ENCODE measurements at regions not wholly inside any gene's neighbourhood (a gene's known extent, or its start where the extent isn't known, plus 50 kb on each side); places are given as distances from the start of the nearest gene placed in this dataset.

DNA sequence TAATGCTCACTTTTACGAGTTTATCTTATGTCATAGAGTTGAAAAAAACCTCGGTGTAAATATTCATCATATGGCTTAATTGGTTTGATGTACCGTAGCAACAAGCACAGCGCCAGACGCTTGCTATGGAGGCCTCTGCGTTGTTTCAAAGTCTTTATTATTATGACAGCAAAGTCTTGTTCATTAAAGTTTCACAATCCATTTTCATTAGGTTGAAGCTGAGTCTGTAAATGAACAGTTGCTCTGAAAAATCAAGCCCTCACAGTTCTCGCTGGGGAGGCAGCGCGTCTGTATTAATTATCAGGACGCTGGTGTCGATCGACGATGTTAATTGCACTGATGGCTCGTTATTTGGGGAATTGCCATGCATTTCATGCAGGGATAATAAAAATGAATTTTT is 185.6 kb downstream of the INSC start:
- Mint-ChIP-seq H3K27me3 (ENCODE audit: low read depth) (peaks cover 9% of the 10 kb centered on the region), H3K27ac (no peak overlapping the region), H3K4me1 (ENCODE audit: low read depth) (no peaks in the 10 kb centered on the region), H3K36me3 (ENCODE audit: low read depth) (no peaks in the 10 kb centered on the region), H3K9me3 (no peaks in the 10 kb centered on the region), H3K4me3 (no peak overlapping the region)
- no peak for DNase-seq
- CTCF ChIA-PET: no interaction called here
- intact Hi-C loops (cut with micrococcal nuclease): no loop called here

DNA sequence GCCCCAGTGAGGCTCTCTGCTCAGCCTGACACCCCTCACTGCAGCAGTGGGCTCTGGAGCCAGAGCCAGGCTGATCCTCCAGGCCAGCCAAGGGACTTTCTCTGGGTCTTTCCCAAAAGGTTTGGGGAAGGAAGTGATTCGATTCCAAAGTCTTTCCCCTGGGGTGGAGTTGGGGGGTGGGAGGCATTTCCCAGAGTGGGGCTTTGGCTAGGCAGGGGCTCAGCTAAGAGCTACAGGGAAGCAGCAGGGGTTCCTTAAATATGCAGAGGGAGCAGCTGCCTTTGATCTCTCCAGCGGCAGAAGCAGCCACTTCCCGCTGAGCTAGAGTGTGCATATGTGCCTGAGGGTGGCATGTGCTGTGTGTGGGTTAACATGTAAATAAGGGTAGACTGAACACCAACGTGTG is 192.9 kb downstream of the INSC start:
- Mint-ChIP-seq H3K4me1 (ENCODE audit: low read depth) (no peaks in the 10 kb centered on the region), H3K27me3 (ENCODE audit: low read depth) (peaks cover 3% of the 10 kb centered on the region), H3K9me3 (no peaks in the 10 kb centered on the region), H3K36me3 (ENCODE audit: low read depth) (no peaks in the 10 kb centered on the region), H3K4me3 (no peak overlapping the region), H3K27ac (no peak overlapping the region)
- intact Hi-C loops (cut with micrococcal nuclease): no loop called here
- CTCF ChIA-PET: no interaction called here
- no peak for DNase-seq

DNA sequence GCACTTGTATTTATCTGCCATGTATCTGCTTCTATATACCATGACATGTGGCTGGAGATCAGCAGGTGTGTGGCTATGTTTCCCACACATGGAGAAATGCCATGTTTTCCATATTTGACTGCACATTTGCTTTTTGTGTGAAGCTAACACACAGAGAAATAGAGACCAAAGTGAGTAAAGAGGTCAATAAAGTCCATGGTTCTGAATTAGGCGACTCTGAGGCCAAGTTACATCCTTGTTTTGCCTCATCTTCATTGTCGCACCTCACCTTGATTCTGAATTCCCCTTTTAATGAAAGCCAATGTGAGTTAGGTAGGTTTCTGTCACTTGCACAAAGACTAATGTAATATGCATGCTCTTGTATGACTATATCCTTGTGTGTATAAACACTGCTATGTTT is 194.1 kb downstream of the INSC start:
- H3K36me3 Mint-ChIP-seq (ENCODE audit: low read depth): no peaks in the 10 kb centered on the region
- no peaks in the 10 kb centered on the region for H3K9me3 Mint-ChIP-seq
- H3K27ac Mint-ChIP-seq: no peak overlapping the region
- no peak overlapping the region for H3K4me3 Mint-ChIP-seq
- H3K27me3 Mint-ChIP-seq (ENCODE audit: low read depth): peaks cover 2% of the 10 kb centered on the region
- intact Hi-C loops (cut with micrococcal nuclease): no loop called here
- DNase-seq: no peak
- no peaks in the 10 kb centered on the region for H3K4me1 Mint-ChIP-seq (ENCODE audit: low read depth)
- CTCF ChIA-PET: interaction anchor here (0.5 kb wide), 1 partner anchor 15 kb away, joined by 5 read pairs; no protein-coding TSS in a partner anchor

DNA sequence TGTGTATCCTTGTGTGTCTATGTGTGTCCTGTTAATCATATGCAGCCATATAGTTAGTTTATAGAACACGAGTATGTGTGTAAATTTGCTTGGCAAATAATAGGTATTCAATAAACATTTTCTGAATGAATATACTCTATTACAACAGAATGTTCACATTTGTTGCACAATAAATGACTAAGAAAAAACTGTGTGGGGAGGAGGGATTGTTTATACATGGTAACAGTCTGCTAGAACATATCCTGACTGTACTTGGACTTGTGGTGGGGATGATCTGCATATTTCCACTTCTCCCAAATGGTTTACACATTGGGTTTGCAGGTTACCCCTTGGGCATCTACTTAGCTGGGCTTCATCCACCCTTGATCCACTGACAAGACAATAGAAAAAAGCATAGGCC is 194.6 kb downstream of the INSC start:
- H3K9me3 Mint-ChIP-seq: no peaks in the 10 kb centered on the region
- peaks cover 2% of the 10 kb centered on the region for H3K27me3 Mint-ChIP-seq (ENCODE audit: low read depth)
- CTCF ChIA-PET: interaction anchor here (0.5 to 0.6 kb wide), 2 partner anchors 15 to 24 kb away, joined by 3 to 5 read pairs; no protein-coding TSS in a partner anchor
- DNase-seq: no peak
- H3K4me3 Mint-ChIP-seq: no peak overlapping the region
- no peaks in the 10 kb centered on the region for H3K4me1 Mint-ChIP-seq (ENCODE audit: low read depth)
- no peaks in the 10 kb centered on the region for H3K36me3 Mint-ChIP-seq (ENCODE audit: low read depth)
- intact Hi-C loops (cut with micrococcal nuclease): no loop called here
- no peak overlapping the region for H3K27ac Mint-ChIP-seq

DNA sequence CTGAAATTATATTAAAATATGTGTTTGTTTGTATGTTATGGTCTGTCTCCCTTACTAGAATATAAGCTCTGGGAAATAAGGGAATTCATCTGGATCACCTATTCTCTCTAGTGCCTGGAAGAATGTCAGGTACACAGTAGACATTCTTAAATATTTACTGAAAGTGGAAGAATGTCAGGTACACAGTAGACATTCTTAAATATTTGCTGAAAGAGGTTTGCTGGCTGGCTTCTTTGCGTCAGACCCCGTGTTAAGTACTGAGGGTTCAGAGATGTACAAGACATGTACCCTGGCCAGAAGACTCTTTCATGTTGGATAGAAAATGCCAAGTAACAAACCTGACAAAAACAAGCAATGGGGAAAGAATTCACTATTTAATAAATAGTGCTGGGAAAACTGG is 199.1 kb downstream of the INSC start:
- H3K4me1 Mint-ChIP-seq (ENCODE audit: low read depth): no peaks in the 10 kb centered on the region
- no peak overlapping the region for H3K27ac Mint-ChIP-seq
- peaks cover 5% of the 10 kb centered on the region for H3K27me3 Mint-ChIP-seq (ENCODE audit: low read depth)
- intact Hi-C loops (cut with micrococcal nuclease): no loop called here
- no peaks in the 10 kb centered on the region for H3K36me3 Mint-ChIP-seq (ENCODE audit: low read depth)
- no peak overlapping the region for H3K4me3 Mint-ChIP-seq
- no peaks in the 10 kb centered on the region for H3K9me3 Mint-ChIP-seq
- no peak for DNase-seq
- CTCF ChIA-PET: no interaction called here

DNA sequence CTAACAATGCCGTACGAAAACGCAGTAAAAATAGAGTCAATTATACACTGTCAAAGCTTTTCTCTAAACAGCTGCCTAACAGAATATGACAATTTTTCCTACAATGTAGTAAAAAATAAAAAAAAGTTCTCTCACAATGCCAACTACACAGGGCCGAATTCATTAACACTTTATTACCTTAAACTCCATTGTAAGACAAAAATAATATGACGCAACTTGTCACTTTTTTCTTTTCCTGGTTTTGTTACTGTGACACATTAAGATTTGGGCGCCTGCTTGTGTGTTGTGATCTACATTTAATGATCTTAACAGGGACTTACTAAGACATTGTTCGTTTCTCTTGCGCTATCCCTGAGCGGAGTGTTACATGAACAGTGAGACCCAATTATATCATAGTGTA is 204.1 kb downstream of the INSC start:
- intact Hi-C loops (cut with micrococcal nuclease): no loop called here
- Mint-ChIP-seq H3K4me1 (ENCODE audit: low read depth) (no peaks in the 10 kb centered on the region), H3K9me3 (no peaks in the 10 kb centered on the region), H3K27me3 (ENCODE audit: low read depth) (peaks cover 3% of the 10 kb centered on the region), H3K4me3 (no peak overlapping the region), H3K27ac (no peak overlapping the region), H3K36me3 (ENCODE audit: low read depth) (no peaks in the 10 kb centered on the region)
- no peak for DNase-seq
- CTCF ChIA-PET: interaction anchor here (0.7 kb wide), 1 partner anchor 80 kb away, joined by 3 read pairs; no protein-coding TSS in a partner anchor

DNA sequence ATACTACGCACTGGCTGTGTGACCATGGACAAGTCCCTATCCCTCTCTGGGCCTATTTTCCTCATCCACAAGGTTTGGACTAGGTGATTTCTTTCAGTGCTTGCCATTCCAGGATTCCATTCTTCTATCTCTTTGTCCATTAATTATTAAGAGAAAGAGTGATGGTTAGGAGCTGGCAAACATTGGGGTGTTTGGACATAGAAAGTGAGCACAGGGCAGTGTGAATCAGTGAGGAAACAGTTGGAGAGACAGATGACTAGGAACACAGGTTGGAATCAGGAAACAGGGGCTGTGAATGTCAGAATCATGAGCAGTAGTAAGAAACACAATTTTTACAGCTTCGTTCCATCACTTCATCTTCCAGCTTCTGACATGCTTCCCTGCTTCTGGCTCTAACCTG is 211.8 kb downstream of the INSC start:
- Mint-ChIP-seq H3K4me1 (ENCODE audit: low read depth) (no peaks in the 10 kb centered on the region), H3K27me3 (ENCODE audit: low read depth) (peaks cover 3% of the 10 kb centered on the region), H3K4me3 (no peak overlapping the region), H3K36me3 (ENCODE audit: low read depth) (no peaks in the 10 kb centered on the region), H3K27ac (no peak overlapping the region), H3K9me3 (no peaks in the 10 kb centered on the region)
- CTCF ChIA-PET: no interaction called here
- intact Hi-C loops (cut with micrococcal nuclease): loop anchor here (5.0 kb wide), 1 partner anchor 1286 kb away; no protein-coding TSS in a partner anchor
- DNase-seq: no peak

DNA sequence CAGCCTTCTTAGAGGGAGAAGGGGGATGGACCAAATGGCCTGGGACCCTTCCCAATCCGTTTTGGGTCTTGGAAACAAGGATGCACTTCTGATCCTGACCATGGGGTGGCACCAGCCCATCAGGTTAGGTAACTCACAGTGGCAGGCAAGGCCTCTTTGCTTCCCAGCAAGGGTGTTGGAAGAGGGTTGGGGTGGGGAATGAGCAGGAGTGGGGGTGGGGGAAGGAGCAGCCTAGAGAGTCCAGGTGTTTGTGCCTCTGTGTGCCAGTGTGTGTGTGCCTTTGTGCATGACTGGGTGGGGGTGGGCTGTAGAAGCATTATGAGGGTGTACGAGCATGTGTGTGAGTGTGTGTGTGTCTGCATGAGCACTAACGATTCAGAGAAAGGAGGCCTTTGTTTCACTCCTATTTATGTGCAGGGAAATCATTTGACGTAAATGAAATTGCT is 213.1 kb downstream of the INSC start:
- no peak overlapping the region for H3K4me3 Mint-ChIP-seq

DNA sequence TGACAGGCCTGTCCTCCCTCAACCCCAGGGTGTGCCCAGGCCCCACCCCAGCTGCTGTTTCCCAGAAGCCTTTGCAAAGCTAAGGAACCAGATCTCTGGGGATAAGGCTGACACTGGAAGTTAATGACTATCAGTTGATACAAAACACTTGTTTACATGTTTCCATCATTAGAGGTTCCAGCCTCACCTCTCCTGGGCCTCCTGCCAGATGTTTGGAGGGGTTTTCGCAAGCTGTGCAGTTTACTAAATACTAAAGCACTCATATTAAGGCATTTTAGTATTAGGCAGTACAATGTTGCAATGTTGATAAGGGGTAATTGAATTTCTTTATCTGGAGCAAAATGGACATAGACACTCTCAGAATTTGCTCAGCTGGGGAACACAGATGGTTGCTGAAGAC is 218.7 kb downstream of the INSC start:
- Mint-ChIP-seq H3K9me3 (no peaks in the 10 kb centered on the region), H3K27ac (no peak overlapping the region), H3K4me3 (no peak overlapping the region), H3K36me3 (ENCODE audit: low read depth) (no peaks in the 10 kb centered on the region), H3K27me3 (ENCODE audit: low read depth) (peaks cover 7% of the 10 kb centered on the region), H3K4me1 (ENCODE audit: low read depth) (no peaks in the 10 kb centered on the region)
- CTCF ChIA-PET: no interaction called here
- intact Hi-C loops (cut with micrococcal nuclease): no loop called here
- DNase-seq: no peak

More for the DNA sequence above, 213.1 kb downstream of the INSC start:
- no peak overlapping the region for H3K27ac Mint-ChIP-seq
- H3K4me1 Mint-ChIP-seq (ENCODE audit: low read depth): no peaks in the 10 kb centered on the region
- intact Hi-C loops (cut with micrococcal nuclease): loop anchor here (5.0 kb wide), 1 partner anchor 1284 kb away; no protein-coding TSS in a partner anchor
- no peaks in the 10 kb centered on the region for H3K9me3 Mint-ChIP-seq
- DNase-seq: peak; percentile 21
- peaks cover 3% of the 10 kb centered on the region for H3K27me3 Mint-ChIP-seq (ENCODE audit: low read depth)
- CTCF ChIA-PET: interaction anchor here (0.9 kb wide), 1 partner anchor 34 kb away, joined by 3 read pairs; no protein-coding TSS in a partner anchor
- H3K36me3 Mint-ChIP-seq (ENCODE audit: low read depth): no peaks in the 10 kb centered on the region

DNA sequence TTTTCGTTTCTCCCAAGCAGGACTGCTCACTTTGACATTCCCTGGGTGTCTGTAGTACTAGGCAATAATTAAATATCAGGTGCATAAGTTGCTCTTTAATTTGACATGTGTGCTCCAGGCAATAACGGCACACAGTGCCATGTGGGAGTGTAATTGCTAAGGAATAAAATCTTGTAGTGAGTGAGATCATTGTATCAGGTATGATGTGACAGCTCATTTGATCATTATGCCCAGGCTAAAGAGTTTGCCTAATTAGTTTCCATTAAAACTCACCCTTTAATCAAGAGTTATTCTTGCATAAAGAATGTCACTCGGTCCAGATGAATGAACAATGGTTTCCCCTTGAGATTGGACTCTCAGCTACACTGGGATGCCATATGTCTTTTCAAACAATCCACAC is 220.0 kb downstream of the INSC start:
- Mint-ChIP-seq H3K4me1 (ENCODE audit: low read depth) (no peaks in the 10 kb centered on the region), H3K27me3 (ENCODE audit: low read depth) (peaks cover 8% of the 10 kb centered on the region), H3K9me3 (no peaks in the 10 kb centered on the region), H3K4me3 (no peak overlapping the region), H3K36me3 (ENCODE audit: low read depth) (no peaks in the 10 kb centered on the region), H3K27ac (no peak overlapping the region)
- intact Hi-C loops (cut with micrococcal nuclease): no loop called here
- no peak for DNase-seq
- CTCF ChIA-PET: interaction anchor here (0.7 kb wide), 1 partner anchor 56 kb away, joined by 3 read pairs; no protein-coding TSS in a partner anchor

DNA sequence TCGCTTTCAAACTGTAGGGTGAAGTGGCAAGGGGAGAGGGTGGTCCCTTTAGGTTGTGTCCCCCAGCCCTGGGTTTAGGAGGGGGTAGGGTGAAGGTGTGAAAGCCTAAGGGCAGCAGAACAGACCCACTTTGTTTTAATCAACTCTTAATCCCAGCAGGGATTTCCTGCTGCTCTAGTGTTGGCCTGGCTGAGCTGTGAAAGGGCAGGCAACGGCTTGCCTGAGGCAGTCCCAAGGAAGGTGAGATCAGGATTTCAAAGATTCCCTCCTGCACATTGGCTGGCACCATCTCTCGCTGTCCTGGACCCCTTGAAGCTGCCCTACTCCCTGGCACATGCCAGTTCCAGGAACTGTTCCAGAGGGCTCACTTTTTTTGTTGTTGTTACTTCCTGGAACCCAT is 221.3 kb downstream of the INSC start:
- intact Hi-C loops (cut with micrococcal nuclease): no loop called here
- no peaks in the 10 kb centered on the region for H3K9me3 Mint-ChIP-seq
- no peak overlapping the region for H3K4me3 Mint-ChIP-seq
- no peak for DNase-seq
- H3K4me1 Mint-ChIP-seq (ENCODE audit: low read depth): no peaks in the 10 kb centered on the region
- H3K27me3 Mint-ChIP-seq (ENCODE audit: low read depth): peaks cover 8% of the 10 kb centered on the region
- CTCF ChIA-PET: no interaction called here
- H3K27ac Mint-ChIP-seq: no peak overlapping the region
- H3K36me3 Mint-ChIP-seq (ENCODE audit: low read depth): no peaks in the 10 kb centered on the region

DNA sequence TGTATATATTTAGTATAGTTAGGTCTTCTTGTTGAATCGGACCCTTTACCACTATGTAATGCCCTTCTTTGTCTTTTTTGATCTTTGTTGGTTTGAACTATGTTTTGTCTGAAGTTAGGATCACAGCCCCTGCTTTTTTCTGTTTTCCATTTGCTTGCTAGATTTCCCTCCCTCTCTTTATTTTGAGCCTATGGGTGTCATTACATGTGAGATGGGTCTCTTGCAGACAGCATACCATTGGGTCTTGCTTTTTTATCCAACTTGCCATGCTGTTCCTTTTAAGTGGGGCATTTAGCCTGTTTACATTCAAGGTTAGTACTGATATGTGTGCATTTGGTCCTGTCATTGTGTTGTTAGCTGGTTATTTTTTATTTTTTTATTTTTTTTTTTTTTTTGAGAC is 224.6 kb downstream of the INSC start:
- CTCF ChIA-PET: no interaction called here
- no peak overlapping the region for H3K27ac Mint-ChIP-seq
- no peaks in the 10 kb centered on the region for H3K9me3 Mint-ChIP-seq
- peaks cover 8% of the 10 kb centered on the region for H3K27me3 Mint-ChIP-seq (ENCODE audit: low read depth)
- H3K4me1 Mint-ChIP-seq (ENCODE audit: low read depth): no peaks in the 10 kb centered on the region
- H3K4me3 Mint-ChIP-seq: no peak overlapping the region
- DNase-seq: no peak
- H3K36me3 Mint-ChIP-seq (ENCODE audit: low read depth): no peaks in the 10 kb centered on the region
- intact Hi-C loops (cut with micrococcal nuclease): no loop called here

DNA sequence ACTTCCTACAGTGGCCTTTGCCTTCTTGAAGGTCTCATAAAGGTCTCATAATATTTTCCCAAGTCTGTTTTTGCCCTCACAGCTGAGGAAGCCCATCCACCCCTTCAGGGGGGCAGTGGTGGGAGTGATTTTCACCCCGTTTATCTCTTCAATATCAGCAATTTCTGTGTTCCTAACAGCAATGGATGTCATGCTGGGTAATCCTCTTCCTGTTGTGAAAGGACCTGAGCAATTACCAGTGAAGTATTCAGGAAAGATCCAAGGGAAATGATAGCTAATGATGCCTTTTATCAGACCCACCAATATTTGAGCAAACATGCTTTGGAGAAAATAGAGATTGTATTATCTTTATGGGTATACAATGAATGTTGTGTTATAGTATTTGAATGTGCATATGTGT is 226.9 kb downstream of the INSC start:
- no peak overlapping the region for H3K4me3 Mint-ChIP-seq
- no peak overlapping the region for H3K27ac Mint-ChIP-seq
- no peaks in the 10 kb centered on the region for H3K36me3 Mint-ChIP-seq (ENCODE audit: low read depth)
- intact Hi-C loops (cut with micrococcal nuclease): no loop called here
- H3K9me3 Mint-ChIP-seq: no peaks in the 10 kb centered on the region
- no peak for DNase-seq
- CTCF ChIA-PET: no interaction called here
- H3K27me3 Mint-ChIP-seq (ENCODE audit: low read depth): peaks cover 8% of the 10 kb centered on the region
- H3K4me1 Mint-ChIP-seq (ENCODE audit: low read depth): no peaks in the 10 kb centered on the region
